ENCODE measurements at regions not wholly inside any gene's neighbourhood (a gene's known extent, or its start where the extent isn't known, plus 50 kb on each side); places are given as distances from the start of the nearest gene placed in this dataset.
A peak's percentile ranks its signal among the peaks of the same experiment; 100 is the strongest.

DNA sequence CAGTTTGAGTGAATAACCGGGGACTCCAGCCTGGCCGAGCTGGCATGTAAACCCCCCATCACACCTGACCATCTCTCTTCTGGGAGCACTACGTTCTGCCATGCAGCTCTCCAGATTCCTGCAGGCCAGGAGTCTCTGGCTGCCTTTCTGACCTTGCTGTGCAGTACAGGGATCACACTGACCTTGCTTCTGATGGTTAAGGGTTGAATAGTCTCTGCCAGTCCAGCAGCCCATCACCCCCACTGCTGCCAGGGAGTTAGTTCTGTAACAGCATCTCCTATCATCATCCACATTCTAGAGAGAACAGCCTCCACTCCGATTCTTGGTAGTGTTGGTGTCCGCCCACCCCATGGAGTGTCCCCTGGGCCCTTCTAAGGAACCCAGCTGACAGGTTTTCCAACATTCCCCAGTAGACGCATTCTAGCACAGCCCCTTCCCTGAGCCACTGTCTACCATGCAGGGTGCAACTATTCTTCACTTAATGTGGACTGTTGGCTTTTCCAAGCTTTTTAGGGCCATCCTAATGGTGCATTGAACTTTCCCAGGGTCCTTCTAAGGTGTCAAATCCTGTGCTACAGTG, 109.8 kb downstream of the RIPK4 start:
- TF ChIP-seq, protein P1, sequence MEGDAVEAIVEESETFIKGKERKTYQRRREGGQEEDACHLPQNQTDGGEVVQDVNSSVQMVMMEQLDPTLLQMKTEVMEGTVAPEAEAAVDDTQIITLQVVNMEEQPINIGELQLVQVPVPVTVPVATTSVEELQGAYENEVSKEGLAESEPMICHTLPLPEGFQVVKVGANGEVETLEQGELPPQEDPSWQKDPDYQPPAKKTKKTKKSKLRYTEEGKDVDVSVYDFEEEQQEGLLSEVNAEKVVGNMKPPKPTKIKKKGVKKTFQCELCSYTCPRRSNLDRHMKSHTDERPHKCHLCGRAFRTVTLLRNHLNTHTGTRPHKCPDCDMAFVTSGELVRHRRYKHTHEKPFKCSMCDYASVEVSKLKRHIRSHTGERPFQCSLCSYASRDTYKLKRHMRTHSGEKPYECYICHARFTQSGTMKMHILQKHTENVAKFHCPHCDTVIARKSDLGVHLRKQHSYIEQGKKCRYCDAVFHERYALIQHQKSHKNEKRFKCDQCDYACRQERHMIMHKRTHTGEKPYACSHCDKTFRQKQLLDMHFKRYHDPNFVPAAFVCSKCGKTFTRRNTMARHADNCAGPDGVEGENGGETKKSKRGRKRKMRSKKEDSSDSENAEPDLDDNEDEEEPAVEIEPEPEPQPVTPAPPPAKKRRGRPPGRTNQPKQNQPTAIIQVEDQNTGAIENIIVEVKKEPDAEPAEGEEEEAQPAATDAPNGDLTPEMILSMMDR (IDR thresholded peaks at IDR 0.05; ENCODE audit: low read depth, low read length): no peak
- DNase-seq (ENCODE audit: low read depth, low spot score): no peak
- no peak overlapping the region for H3K4me3 ChIP-seq (ENCODE audit: low read depth, low read length)
- in situ Hi-C loops (cut with HindIII; ENCODE audit: low sequenced_read_pairs): no loop called here

DNA sequence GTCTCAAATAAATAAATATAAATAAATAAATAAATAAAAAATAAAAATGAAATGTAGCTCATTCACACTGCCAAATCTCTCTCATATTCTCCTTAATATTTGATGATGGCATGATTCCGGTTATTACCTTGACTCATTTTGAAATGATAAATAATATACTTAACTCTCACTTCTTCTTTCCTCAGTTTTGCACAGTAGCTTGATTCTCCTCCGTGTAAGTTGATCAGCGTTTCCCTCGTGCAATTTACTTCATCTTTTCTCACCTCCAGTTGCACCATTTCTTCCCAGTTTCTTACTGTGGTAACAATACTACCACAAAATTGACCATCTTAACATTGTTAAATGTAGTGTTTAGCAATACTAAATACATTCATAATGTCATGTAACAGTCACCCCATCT, 111.6 kb downstream of the RIPK4 start:
- DNase-seq (ENCODE audit: low read depth, low spot score): no peak
- H3K4me3 ChIP-seq (ENCODE audit: low read depth, low read length): no peak overlapping the region
- in situ Hi-C loops (cut with HindIII; ENCODE audit: low sequenced_read_pairs): no loop called here
- TF ChIP-seq, protein P1 (IDR thresholded peaks at IDR 0.05; ENCODE audit: low read depth, low read length): no peak

DNA sequence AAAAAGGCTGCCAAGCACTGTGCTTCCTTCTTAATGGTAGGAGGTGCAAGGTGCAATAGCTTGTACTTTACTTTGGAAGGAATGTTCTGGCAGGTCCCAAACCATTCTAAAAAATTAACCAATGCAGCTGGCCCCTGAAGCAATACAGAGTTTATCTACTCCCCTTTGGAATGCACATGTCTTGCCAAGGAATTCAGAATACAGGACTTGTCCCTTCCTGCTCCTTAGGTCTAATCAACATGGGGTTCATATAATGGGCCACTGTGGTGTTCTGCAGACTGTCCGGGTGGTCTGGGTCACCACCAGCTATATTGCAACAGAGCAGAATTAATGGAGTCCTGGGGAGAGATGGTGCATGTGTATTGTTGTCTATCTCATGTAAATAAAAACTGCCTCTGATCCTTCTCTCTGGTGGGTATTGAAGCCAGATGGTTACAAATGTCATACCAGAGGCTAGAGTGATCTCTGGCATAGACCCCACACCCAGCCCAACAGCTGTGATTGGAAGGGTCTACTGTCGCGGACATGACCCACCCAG, 112.8 kb downstream of the RIPK4 start:
- H3K4me3 ChIP-seq (ENCODE audit: low read depth, low read length): no peak overlapping the region
- in situ Hi-C loops (cut with HindIII; ENCODE audit: low sequenced_read_pairs): no loop called here
- TF ChIP-seq, protein P1 (IDR thresholded peaks at IDR 0.05; ENCODE audit: low read depth, low read length): no peak
- DNase-seq (ENCODE audit: low read depth, low spot score): peak; percentile 38

DNA sequence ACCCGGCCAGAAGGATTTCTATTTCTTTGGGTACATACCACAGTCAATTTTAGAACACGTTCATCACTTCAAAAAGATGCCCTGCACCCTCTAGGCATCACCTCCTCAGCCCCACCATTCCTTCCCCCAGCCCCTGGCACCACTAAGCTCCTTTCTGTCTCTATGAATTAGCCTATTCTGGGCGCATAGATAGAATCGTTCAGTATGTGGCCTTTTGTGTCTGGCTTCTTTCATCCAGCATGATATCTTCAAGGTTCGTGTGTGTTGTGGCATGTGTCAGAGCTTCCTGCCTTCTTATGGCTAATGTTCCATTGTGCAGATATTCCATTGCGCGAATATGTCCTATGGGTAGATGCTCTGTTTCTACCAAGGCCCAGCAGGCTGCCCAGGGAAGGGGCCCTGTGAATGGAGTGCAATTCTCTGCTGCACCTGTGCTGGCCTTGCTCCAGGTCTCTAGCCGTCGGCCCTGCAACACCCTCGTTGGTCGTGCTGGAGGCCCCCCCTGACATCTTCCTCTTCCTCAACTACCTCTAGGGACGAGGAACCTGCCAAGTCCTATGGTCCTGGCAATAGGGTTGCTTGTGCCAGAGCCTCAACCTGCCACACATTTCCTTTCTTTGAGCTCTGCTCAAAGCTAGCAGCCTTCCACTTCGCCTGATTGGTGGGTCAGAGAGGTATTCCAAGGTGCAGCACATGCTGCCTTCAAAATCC, 113.5 kb downstream of the RIPK4 start:
- DNase-seq (ENCODE audit: low read depth, low spot score): no peak

DNA sequence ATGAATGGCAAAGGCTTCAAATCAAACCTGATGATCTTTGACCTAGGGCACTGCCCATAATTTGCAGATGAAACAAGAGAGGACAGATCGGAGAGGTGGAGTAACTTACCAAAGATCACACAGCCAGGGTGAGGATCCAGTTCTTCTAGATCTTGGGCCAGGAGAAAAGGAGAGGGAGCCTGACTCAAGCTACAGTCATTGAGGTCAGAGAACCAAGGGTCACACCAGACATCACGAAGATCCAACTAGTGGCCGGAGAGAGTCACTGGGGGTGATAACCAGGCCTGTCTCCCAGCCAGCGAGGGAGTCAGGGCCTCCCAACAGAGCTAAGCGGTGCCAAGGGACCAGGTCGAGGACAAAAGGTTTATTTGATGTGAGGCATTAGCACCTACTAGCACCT, 115.0 kb downstream of the RIPK4 start:
- TF ChIP-seq, protein P1 (IDR thresholded peaks at IDR 0.05; ENCODE audit: low read depth, low read length): no peak
- DNase-seq (ENCODE audit: low read depth, low spot score): no peak
- in situ Hi-C loops (cut with HindIII; ENCODE audit: low sequenced_read_pairs): no loop called here
- no peak overlapping the region for H3K4me3 ChIP-seq (ENCODE audit: low read depth, low read length)

More for the DNA sequence above, 113.5 kb downstream of the RIPK4 start:
- no peak overlapping the region for H3K4me3 ChIP-seq (ENCODE audit: low read depth, low read length)
- in situ Hi-C loops (cut with HindIII; ENCODE audit: low sequenced_read_pairs): no loop called here
- TF ChIP-seq, protein P1 (IDR thresholded peaks at IDR 0.05; ENCODE audit: low read depth, low read length): no peak

DNA sequence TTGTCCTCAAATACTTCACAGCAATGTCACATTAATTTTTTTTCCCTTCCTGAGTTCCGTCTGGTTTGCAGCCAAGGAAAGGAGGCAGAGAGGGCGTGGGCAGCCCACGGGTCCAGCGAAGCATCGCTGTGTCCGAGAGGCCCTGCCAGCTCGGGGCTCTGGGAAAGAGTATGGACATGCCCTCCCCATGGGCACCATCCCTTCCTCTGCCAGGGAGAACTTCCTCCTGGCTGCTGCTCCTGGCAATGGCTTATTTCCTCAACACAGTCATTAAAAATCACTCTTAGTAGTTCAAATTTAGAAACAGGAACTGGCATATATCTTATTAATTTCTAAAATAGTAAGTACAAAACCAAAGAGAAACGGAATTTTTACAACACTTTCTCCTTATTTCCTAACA, 115.4 kb downstream of the RIPK4 start:
- TF ChIP-seq, protein P1 (IDR thresholded peaks at IDR 0.05; ENCODE audit: low read depth, low read length): no peak
- in situ Hi-C loops (cut with HindIII; ENCODE audit: low sequenced_read_pairs): no loop called here
- H3K4me3 ChIP-seq (ENCODE audit: low read depth, low read length): no peak overlapping the region
- no peak for DNase-seq (ENCODE audit: low read depth, low spot score)
